NT2/D1 (cell line): ENCODE measurements at regions not wholly inside any gene's neighbourhood (a gene's known extent, or its start where the extent isn't known, plus 50 kb on each side); places are given as distances from the start of the nearest gene placed in this dataset.

Experiments
- SUZ12 ChIP-seq: IDR thresholded peaks from 2 replicates; pipeline ENCODE4 v1.6.1; 2011; ENCODE audit not compliant: insufficient read length, insufficient read depth; ENCODE audit errors: extremely low read depth
- YY1 ChIP-seq: IDR thresholded peaks from 2 replicates; pipeline ENCODE4 v1.6.1; 2011; ENCODE audit not compliant: insufficient read length, insufficient read depth

GRCh38 chr10:83869898-83870297, 269.4 kb upstream of the GHITM start:
- TF ChIP-seq SUZ12 (no peak), YY1 (no peak)
